ENCODE measurements at regions not wholly inside any gene's neighbourhood (a gene's known extent, or its start where the extent isn't known, plus 50 kb on each side); places are given as distances from the start of the nearest gene placed in this dataset.

DNA sequence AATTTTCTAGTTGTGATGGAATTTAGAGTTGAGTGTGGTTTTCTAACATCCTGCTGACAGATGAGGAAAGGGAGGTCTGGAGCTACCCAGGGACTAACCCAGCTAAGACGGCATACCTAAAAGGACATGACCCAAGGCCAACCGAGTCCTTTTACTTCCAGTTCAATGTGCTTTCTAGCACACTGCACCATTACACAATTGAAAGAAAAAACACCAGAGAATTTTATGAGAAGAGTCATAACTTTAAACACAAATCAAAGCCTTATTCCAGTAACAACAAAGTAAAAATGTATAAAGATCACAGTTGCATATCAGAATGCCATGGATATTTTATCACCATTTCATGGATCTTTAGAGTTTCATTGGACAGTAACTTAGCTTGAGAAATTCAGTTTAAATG, 480.3 kb downstream of the MEIS1 start:
- WGBS, result 76% methylated on average over 2 of the region's 2 CpGs
- Histone ChIP-seq H3K4me3 (no peak overlapping the region), H3K27me3 (no peaks in the 10 kb centered on the region), H3K9me3 (no peaks in the 10 kb centered on the region), H3K4me1 (peaks cover 0 to 8% (median 0%) of the 10 kb centered on the region in 4 donors), H3K36me3 (no peaks in the 10 kb centered on the region), H3K27ac (replicated peaks in 1 of 4) (no peak overlapping the region)
- TF ChIP-seq POLR2A (IDR thresholded peaks at IDR 0.05; ENCODE audit: low read depth) (no peak), POLR2AphosphoS5 (IDR thresholded peaks at IDR 0.05) (no peak)
- TF ChIP-seq, protein P1, sequence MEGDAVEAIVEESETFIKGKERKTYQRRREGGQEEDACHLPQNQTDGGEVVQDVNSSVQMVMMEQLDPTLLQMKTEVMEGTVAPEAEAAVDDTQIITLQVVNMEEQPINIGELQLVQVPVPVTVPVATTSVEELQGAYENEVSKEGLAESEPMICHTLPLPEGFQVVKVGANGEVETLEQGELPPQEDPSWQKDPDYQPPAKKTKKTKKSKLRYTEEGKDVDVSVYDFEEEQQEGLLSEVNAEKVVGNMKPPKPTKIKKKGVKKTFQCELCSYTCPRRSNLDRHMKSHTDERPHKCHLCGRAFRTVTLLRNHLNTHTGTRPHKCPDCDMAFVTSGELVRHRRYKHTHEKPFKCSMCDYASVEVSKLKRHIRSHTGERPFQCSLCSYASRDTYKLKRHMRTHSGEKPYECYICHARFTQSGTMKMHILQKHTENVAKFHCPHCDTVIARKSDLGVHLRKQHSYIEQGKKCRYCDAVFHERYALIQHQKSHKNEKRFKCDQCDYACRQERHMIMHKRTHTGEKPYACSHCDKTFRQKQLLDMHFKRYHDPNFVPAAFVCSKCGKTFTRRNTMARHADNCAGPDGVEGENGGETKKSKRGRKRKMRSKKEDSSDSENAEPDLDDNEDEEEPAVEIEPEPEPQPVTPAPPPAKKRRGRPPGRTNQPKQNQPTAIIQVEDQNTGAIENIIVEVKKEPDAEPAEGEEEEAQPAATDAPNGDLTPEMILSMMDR (IDR thresholded peaks at IDR 0.05), result no peak
- DNase-seq (ENCODE audit: extremely low spot score), result peak; percentile 0
- intact Hi-C loops (cut with DNase I), result no loop called here

DNA sequence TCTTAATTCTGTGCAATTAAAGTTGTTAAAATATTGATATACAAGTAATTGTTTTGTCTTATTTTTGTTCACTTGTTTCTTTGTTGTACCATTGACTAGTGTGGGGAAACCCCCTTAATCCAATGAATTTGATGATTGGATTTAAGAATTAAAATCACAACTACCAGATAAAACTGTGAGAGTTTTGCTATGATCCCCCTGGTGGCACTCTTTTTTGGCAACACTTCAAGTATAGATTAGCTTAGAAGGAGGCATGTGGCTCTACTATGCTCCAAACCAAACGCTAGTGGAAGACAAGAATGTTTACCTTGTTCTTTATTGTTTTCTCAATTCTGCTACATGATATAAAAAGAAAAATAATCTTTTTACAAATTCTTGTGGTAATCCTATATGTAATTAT, 477.8 kb upstream of the ETAA1 start:
- H3K9me3 ChIP-seq, result no peaks in the 10 kb centered on the region
- H3K27ac ChIP-seq (replicated peaks in 1 of 4), result no peak overlapping the region
- TF ChIP-seq, protein P1 (IDR thresholded peaks at IDR 0.05), result no peak
- no peak for TF ChIP-seq POLR2AphosphoS5 (IDR thresholded peaks at IDR 0.05)
- no peak for TF ChIP-seq POLR2A (IDR thresholded peaks at IDR 0.05; ENCODE audit: low read depth)
- no peak for TF ChIP-seq EP300 (IDR thresholded peaks at IDR 0.05)
- no peaks in the 10 kb centered on the region for H3K36me3 ChIP-seq
- no peak for DNase-seq (ENCODE audit: extremely low spot score)
- peaks cover 0 to 8% (median 0%) of the 10 kb centered on the region in 4 donors for H3K4me1 ChIP-seq
- H3K4me3 ChIP-seq, result no peak overlapping the region
- H3K27me3 ChIP-seq, result no peaks in the 10 kb centered on the region
- WGBS, result 86% methylated on average over 1 of the region's 1 CpG
- intact Hi-C loops (cut with DNase I), result no loop called here

DNA sequence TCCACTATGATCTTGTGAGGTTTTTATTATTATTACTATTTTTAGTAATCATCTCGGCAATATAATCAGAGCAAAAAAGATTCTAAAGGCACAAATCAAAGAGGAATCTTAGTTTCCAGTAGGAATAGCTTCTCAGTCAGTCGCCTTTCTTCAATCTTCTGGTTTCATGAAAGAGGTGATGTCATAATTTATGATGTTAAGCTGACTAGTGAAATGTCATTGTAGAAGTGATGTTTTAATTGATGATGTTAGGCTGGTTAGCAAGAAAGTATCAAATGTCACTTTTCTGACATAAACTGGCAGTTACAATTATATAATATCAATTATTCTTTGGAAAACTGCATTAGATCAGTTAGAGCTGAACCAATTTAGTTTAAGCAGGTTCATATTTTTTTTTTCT, 476.7 kb upstream of the ETAA1 start:
- H3K27ac ChIP-seq (replicated peaks in 1 of 4), result no peak overlapping the region
- 83% methylated on average over 2 of the region's 2 CpGs for WGBS
- no peaks in the 10 kb centered on the region for H3K4me1 ChIP-seq
- H3K4me3 ChIP-seq, result no peak overlapping the region
- intact Hi-C loops (cut with DNase I), result no loop called here
- H3K36me3 ChIP-seq, result no peaks in the 10 kb centered on the region
- no peak for DNase-seq (ENCODE audit: extremely low spot score)
- no peaks in the 10 kb centered on the region for H3K27me3 ChIP-seq
- TF ChIP-seq, protein P1 (IDR thresholded peaks at IDR 0.05), result no peak
- TF ChIP-seq POLR2AphosphoS5 (IDR thresholded peaks at IDR 0.05) (no peak), POLR2A (IDR thresholded peaks at IDR 0.05; ENCODE audit: low read depth) (no peak), EP300 (IDR thresholded peaks at IDR 0.05) (no peak)
- no peaks in the 10 kb centered on the region for H3K9me3 ChIP-seq

DNA sequence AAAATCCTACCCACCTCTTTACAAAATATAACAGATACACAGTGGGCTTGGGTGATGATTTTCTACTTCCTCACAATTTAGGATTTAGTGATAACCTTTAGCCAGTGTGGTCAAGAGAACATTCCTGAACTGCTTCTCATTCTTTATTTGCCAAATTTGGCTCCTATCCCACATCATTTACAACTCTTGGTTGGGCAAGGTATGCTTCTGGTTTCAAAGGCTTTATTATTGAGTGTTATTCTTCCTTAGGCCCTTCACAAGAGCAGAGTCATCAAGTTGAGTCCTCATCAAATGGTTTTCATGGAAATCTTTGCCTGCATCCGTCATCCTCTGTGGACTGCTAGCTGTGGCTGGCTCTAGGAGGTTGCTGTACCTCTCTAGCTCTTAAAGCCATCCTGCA, 472.0 kb upstream of the ETAA1 start:
- Histone ChIP-seq H3K27me3 (no peaks in the 10 kb centered on the region), H3K4me3 (no peak overlapping the region), H3K36me3 (no peaks in the 10 kb centered on the region), H3K27ac (replicated peaks in 1 of 4) (no peak overlapping the region), H3K4me1 (peaks cover 0 to 7% (median 5%) of the 10 kb centered on the region in 4 donors), H3K9me3 (no peaks in the 10 kb centered on the region)
- DNase-seq (ENCODE audit: extremely low spot score), result peak; percentile 39
- 83% methylated on average over 1 of the region's 1 CpG for WGBS
- intact Hi-C loops (cut with DNase I), result no loop called here
- TF ChIP-seq POLR2AphosphoS5 (IDR thresholded peaks at IDR 0.05), result no peak
- TF ChIP-seq, protein P1 (IDR thresholded peaks at IDR 0.05), result no peak
- no peak for TF ChIP-seq EP300 (IDR thresholded peaks at IDR 0.05)
- TF ChIP-seq POLR2A (IDR thresholded peaks at IDR 0.05; ENCODE audit: low read depth), result no peak

DNA sequence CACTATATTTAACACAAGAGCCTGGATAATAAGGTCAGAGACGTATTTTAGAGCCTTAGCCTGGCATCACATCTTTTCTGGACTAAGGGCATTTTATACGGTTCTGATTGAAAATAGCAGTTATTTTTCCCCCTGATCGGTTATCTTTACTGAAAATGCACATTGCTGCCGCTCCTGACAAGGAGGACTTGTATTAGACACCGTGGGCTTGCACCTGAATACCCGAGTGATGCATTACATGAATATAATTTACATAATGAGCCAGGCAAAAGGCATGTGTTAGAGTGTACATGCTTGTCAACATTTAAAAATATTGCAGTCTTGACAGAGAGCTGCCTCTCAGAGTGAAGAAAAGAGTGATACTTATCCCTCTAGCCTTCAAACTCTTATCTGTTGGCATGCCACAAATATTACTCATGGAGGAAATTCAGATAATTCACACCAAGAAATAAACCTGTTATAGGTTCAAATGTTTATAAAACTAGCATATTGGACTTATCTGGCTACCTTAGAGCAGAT, 470.5 kb upstream of the ETAA1 start:
- peak; percentile 10 for DNase-seq (ENCODE audit: extremely low spot score)
- H3K36me3 ChIP-seq, result no peaks in the 10 kb centered on the region
- TF ChIP-seq POLR2AphosphoS5 (IDR thresholded peaks at IDR 0.05) (no peak), POLR2A (IDR thresholded peaks at IDR 0.05; ENCODE audit: low read depth) (no peak), EP300 (IDR thresholded peaks at IDR 0.05) (no peak)
- TF ChIP-seq, protein P1 (IDR thresholded peaks at IDR 0.05), result no peak
- 92% methylated on average over 6 of the region's 6 CpGs for WGBS
- no peak overlapping the region for H3K27ac ChIP-seq (replicated peaks in 1 of 4)
- H3K4me3 ChIP-seq, result no peak overlapping the region
- intact Hi-C loops (cut with DNase I), result no loop called here
- peaks cover 0 to 17% (median 14%) of the 10 kb centered on the region in 4 donors for H3K4me1 ChIP-seq
- H3K27me3 ChIP-seq, result no peaks in the 10 kb centered on the region
- H3K9me3 ChIP-seq, result no peaks in the 10 kb centered on the region

Data from esophagus muscularis mucosa (tissue), 4 donors.